GM19438 (cell line): ENCODE measurements at regions not wholly inside any gene's neighbourhood (a gene's known extent, or its start where the extent isn't known, plus 50 kb on each side); places are given as distances from the start of the nearest gene placed in this dataset.
A peak's percentile ranks its signal among the peaks of the same experiment; 100 is the strongest.

ENCODE experiments used
- ATAC-seq: cut with Tn5 transposase; IDR thresholded peaks from one replicate; pipeline ENCODE4 v1.9.1; 2021; ENCODE audit warnings: low read depth; ENCODE audit not compliant: unreplicated experiment

GRCh38 chr3:140809316-140809715 is 131.5 kb downstream of the TRIM42 start:
- no peak for ATAC-seq

- ATAC-seq = no peak
Measured at GRCh38 chr3:140816372-140817195, 125.1 kb upstream of the SLC25A36 start.

- ATAC-seq = no peak
Measured at GRCh38 chr3:140821493-140821892, 120.1 kb upstream of the SLC25A36 start.

- ATAC-seq = no peak
Measured at GRCh38 chr3:140822401-140823047, 119.1 kb upstream of the SLC25A36 start.

GRCh38 chr3:140823106-140823505 is 118.5 kb upstream of the SLC25A36 start:
- ATAC-seq = no peak

GRCh38 chr3:140827894-140828293 is 113.7 kb upstream of the SLC25A36 start:
- no peak for ATAC-seq

- no peak for ATAC-seq
Measured at GRCh38 chr3:140828585-140828984, 113.1 kb upstream of the SLC25A36 start.

GRCh38 chr3:140829796-140830195 is 111.8 kb upstream of the SLC25A36 start:
- ATAC-seq = no peak

GRCh38 chr3:140830391-140830790 is 111.2 kb upstream of the SLC25A36 start:
- no peak for ATAC-seq

GRCh38 chr3:140832883-140833282 is 108.8 kb upstream of the SLC25A36 start:
- peak; percentile 77 for ATAC-seq

GRCh38 chr3:140834266-140835037 is 107.2 kb upstream of the SLC25A36 start:
- ATAC-seq = no peak

- ATAC-seq = peak; percentile 94
Measured at GRCh38 chr3:140842984-140843649, 98.5 kb upstream of the SLC25A36 start.

GRCh38 chr3:140843656-140844055 is 98.0 kb upstream of the SLC25A36 start:
- peak; percentile 15 for ATAC-seq

- no peak for ATAC-seq
Measured at GRCh38 chr3:140844072-140844471, 97.6 kb upstream of the SLC25A36 start.

GRCh38 chr3:140845882-140846281 is 95.8 kb upstream of the SLC25A36 start:
- peak; percentile 38 for ATAC-seq

- no peak for ATAC-seq
Measured at GRCh38 chr3:140848666-140849065, 93.0 kb upstream of the SLC25A36 start.

- no peak for ATAC-seq
Measured at GRCh38 chr3:140850210-140850955, 91.3 kb upstream of the SLC25A36 start.

- ATAC-seq = no peak
Measured at GRCh38 chr3:140854961-140855360, 86.7 kb upstream of the SLC25A36 start.

GRCh38 chr3:140856905-140857304 is 84.7 kb upstream of the SLC25A36 start:
- ATAC-seq = no peak

GRCh38 chr3:140857993-140858392 is 83.6 kb upstream of the SLC25A36 start:
- ATAC-seq = no peak
